Panc1 (cell line): ENCODE measurements at regions not wholly inside any gene's neighbourhood (a gene's known extent, or its start where the extent isn't known, plus 50 kb on each side); places are given as distances from the start of the nearest gene placed in this dataset.

Source experiments
- ATAC-seq: fragments of 200-7000 bp; cut with Tn5 transposase; 2 replicates; pipeline ENCODE4 v1.9.1; 2020; ENCODE audit warnings: mild to moderate bottlenecking, moderate library complexity
- BruUV-seq: library from RNA; stranded (reverse); fragments of 400-500 nt; replicated peaks from 2 replicates; lab custom pipeline; 2021; lab: Mats Ljungman, UMichigan
- CTCF ChIA-PET: fragments of 300-600 bp; sonication (Branson Sonifier 250); formaldehyde crosslinking; loops from one replicate; lab custom pipeline; 2022; ENCODE audit warnings: antibody characterized with exemption; lab: Charles Lee
- POLR2A ChIA-PET: fragments of 300-600 bp; sonication (Branson Sonifier 250); formaldehyde crosslinking; loops from one replicate; lab custom pipeline; 2022; ENCODE audit warnings: antibody characterized with exemption; lab: Charles Lee
- DNase-seq: peaks from one replicate; pipeline ENCODE4 v3.0.0-alpha.2; 2010; ENCODE audit warnings: low read depth, low spot score
- H3K27ac ChIP-seq: 2 replicates; pipeline ENCODE4 v1.5.1; 2011; ENCODE audit warnings: mild to moderate bottlenecking, low read length, inconsistent platforms
- H3K27me3 ChIP-seq: fragments of 200-500 bp; sonication (Bioruptor generic); 2 replicates; pipeline ENCODE4 v1.6.0; 2014; ENCODE audit warnings: low read length, inconsistent platforms; ENCODE audit not compliant: control insufficient read depth, insufficient read depth
- H3K36me3 ChIP-seq: fragments of 200-500 bp; sonication (Bioruptor generic); 2 replicates; pipeline ENCODE4 v1.5.1; 2014; ENCODE audit warnings: inconsistent platforms, mild to moderate bottlenecking, low read length, moderate library complexity; ENCODE audit not compliant: control insufficient read depth, insufficient read depth
- H3K4me1 ChIP-seq: 2 replicates; pipeline ENCODE4 v1.5.1; 2011; ENCODE audit warnings: inconsistent platforms, mild to moderate bottlenecking, low read length, moderate library complexity; ENCODE audit not compliant: control insufficient read depth, insufficient read depth
- H3K4me3 ChIP-seq, 2 experiments: 2 replicates each; pipeline ENCODE4 v1.5.1; 2011 to 2012; ENCODE audit warnings: low read depth in 2 of 2, low read length in 2 of 2, mild to moderate bottlenecking in 2 of 2, inconsistent platforms in 1 of 2, moderate library complexity in 1 of 2
- H3K9me3 ChIP-seq: fragments of 200-500 bp; sonication (Bioruptor generic); 2 replicates; pipeline ENCODE4 v1.5.1; 2014; ENCODE audit warnings: low read depth, mild to moderate bottlenecking, inconsistent platforms, low read length, moderate library complexity; ENCODE audit not compliant: control insufficient read depth, insufficient read depth
- CTCF ChIP-seq: fragments of 450-650 bp; IDR thresholded peaks from 2 replicates; pipeline ENCODE4 v1.5.1; 2017; ENCODE audit warnings: mild to moderate bottlenecking
- POLR2AphosphoS5 ChIP-seq: IDR thresholded peaks from 2 replicates; pipeline ENCODE4 v1.6.1; 2012; ENCODE audit warnings: mild to moderate bottlenecking, low read depth, low read length, moderate library complexity
- REST ChIP-seq, 2 experiments: IDR thresholded peaks; 2 replicates each; pipeline ENCODE4 v1.6.1; 2011 to 2012; ENCODE audit warnings: low read depth in 2 of 2, control low read depth in 1 of 2, low read length in 1 of 2, mild to moderate bottlenecking in 1 of 2, moderate library complexity in 1 of 2; ENCODE audit not compliant: insufficient read depth in 1 of 2
- SIN3A ChIP-seq: IDR thresholded peaks from 2 replicates; pipeline ENCODE4 v1.6.1; 2012; ENCODE audit warnings: low read depth, mild to moderate bottlenecking, low read length, moderate library complexity, borderline replicate concordance; ENCODE audit not compliant: insufficient read depth
- TCF7L2 ChIP-seq: IDR thresholded peaks from 2 replicates; pipeline ENCODE4 v1.6.1; 2011; ENCODE audit warnings: mild to moderate bottlenecking, low read depth, low read length, inconsistent platforms
- in situ Hi-C: cut with HindIII; loops from 2 replicates; pipeline ENCODE4 v1.10.0; 2016; ENCODE audit warnings: low sequenced_read_pairs, low pct_unique_long_range_greater_than_20kb
- intact Hi-C: fragments of 100-400 bp; cut with micrococcal nuclease; formaldehyde crosslinking; loops from one replicate; pipeline ENCODE4 v1.10.0; 2022; ENCODE audit not compliant: unreplicated experiment

- Histone ChIP-seq H3K27me3 (peaks cover 13% of the 10 kb centered on the region), H3K27ac (no peak overlapping the region), H3K4me1 (no peaks in the 10 kb centered on the region), H3K9me3 (no peaks in the 10 kb centered on the region), H3K4me3 (no peak overlapping the region), H3K36me3 (no peaks in the 10 kb centered on the region)
- DNase-seq (no peak), ATAC-seq (no peak)
- ChIA-PET POLR2A (no interaction called here), CTCF (no interaction called here)
- in situ Hi-C loops (no loop called here), intact Hi-C loops (no loop called here)
- BruUV-seq, result no TSS peak
- TF ChIP-seq CTCF (no peak), REST (IDR thresholded peaks at IDR 0.05; ENCODE audit: insufficient read depth in 1 of 2, low read depth in 2 of 2, low read length in 1 of 2) (no peak), SIN3A (no peak), POLR2AphosphoS5 (no peak)
These were observed 57.6 kb upstream of the ADGRA1 start for GRCh38 chr10:133030126-133030525.

- H3K36me3 ChIP-seq, result no peaks in the 10 kb centered on the region
- in situ Hi-C loops, result no loop called here
- no peak for TF ChIP-seq POLR2AphosphoS5
- TF ChIP-seq REST (IDR thresholded peaks at IDR 0.05; ENCODE audit: insufficient read depth in 1 of 2, low read depth in 2 of 2, low read length in 1 of 2), result no peak
- TF ChIP-seq SIN3A, result no peak
- no peak for TF ChIP-seq TCF7L2
- no peak for TF ChIP-seq CTCF
- ATAC-seq (no peak), DNase-seq (no peak)
- H3K4me3 ChIP-seq, result no peak overlapping the region
- H3K27me3 ChIP-seq, result peaks cover 19% of the 10 kb centered on the region; the same call in 1 of the 2 replicates
- no peaks in the 10 kb centered on the region for H3K9me3 ChIP-seq
- H3K4me1 ChIP-seq, result peaks cover 5% of the 10 kb centered on the region; the same call in 1 of the 2 replicates
- POLR2A ChIA-PET, result no interaction called here
- intact Hi-C loops, result no loop called here
- H3K27ac ChIP-seq, result no peak overlapping the region
- CTCF ChIA-PET, result no interaction called here
- BruUV-seq, result no TSS peak
These were observed 58.8 kb upstream of the ADGRA1 start for GRCh38 chr10:133028956-133029355.
